SK-N-MC (cell line): ENCODE measurements at regions not wholly inside any gene's neighbourhood (a gene's known extent, or its start where the extent isn't known, plus 50 kb on each side); places are given as distances from the start of the nearest gene placed in this dataset.

Source experiments
- EZH2 ChIP-seq: fragments of 200-600 bp; sonication (generic); IDR thresholded peaks from one replicate; pipeline ENCODE4 v1.6.1; 2017; ENCODE audit warnings: antibody characterized with exemption
- POLR2AphosphoS5 ChIP-seq: IDR thresholded peaks from 2 replicates; pipeline ENCODE4 v1.6.1; 2012; ENCODE audit warnings: mild to moderate bottlenecking, low read depth, low read length, borderline replicate concordance

DNA sequence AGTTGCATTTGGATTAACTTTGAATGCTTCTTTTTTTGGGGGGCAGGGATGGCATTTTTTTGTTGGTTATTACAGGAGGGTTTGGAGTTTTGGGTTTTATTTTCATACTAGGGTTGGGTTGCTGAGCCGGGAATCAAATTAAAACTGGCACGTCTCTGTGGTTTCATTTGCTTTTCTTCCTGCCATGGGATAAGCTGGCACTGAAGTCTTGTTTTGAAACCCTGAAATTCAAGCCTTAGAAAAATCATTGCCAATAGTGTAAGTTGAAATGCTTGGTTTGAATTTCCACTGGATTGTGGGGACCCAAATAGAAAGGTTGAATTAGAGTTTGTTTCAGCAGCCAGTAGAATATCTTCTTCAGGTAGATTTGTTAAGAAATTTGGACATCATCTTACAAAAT, 193.1 kb upstream of the DCBLD2 start:
- TF ChIP-seq EZH2 (no peak), POLR2AphosphoS5 (no peak)
